Fibroblast of lung (primary cell): ENCODE measurements at regions not wholly inside any gene's neighbourhood (a gene's known extent, or its start where the extent isn't known, plus 50 kb on each side); places are given as distances from the start of the nearest gene placed in this dataset.

ENCODE experiments used
- DNase-seq, 2 donors: peaks; one replicate each; pipeline versions ENCODE4 v3.0.0 to v3.0.0-alpha.2; 2010; ENCODE audit warnings: low read depth in 2 of 2
- H2AFZ ChIP-seq: 2 replicates; pipeline ENCODE4 v1.5.1; 2012; ENCODE audit warnings: low read length, control low read depth, inconsistent platforms
- H3K27ac ChIP-seq: 2 replicates; pipeline ENCODE4 v1.5.1; 2011; ENCODE audit warnings: low read length, control low read depth; ENCODE audit not compliant: insufficient read depth
- H3K27me3 ChIP-seq: 2 replicates; pipeline ENCODE4 v1.5.1; 2011; ENCODE audit warnings: mild to moderate bottlenecking, low read length; ENCODE audit not compliant: control insufficient read depth, insufficient read depth
- H3K36me3 ChIP-seq: 2 replicates; pipeline ENCODE4 v1.5.1; 2011; ENCODE audit warnings: low read length; ENCODE audit not compliant: control insufficient read depth, insufficient read depth
- H3K4me1 ChIP-seq: 2 replicates; pipeline ENCODE4 v1.5.1; 2011; ENCODE audit warnings: low read length; ENCODE audit not compliant: control insufficient read depth, insufficient read depth; ENCODE audit errors: extremely low read depth
- H3K4me2 ChIP-seq: 2 replicates; pipeline ENCODE4 v1.5.1; 2011; ENCODE audit warnings: low read length, control low read depth; ENCODE audit not compliant: insufficient read depth; ENCODE audit errors: extremely low read depth
- H3K4me3 ChIP-seq, 4 experiments: fragments of 200-600 bp in 1 of 4; sonication (generic) in 1 of 4; replicated peaks in 1 of 4; 2 replicates each; pipeline ENCODE4 v1.5.1; 2011 to 2016; ENCODE audit warnings: low read length in 4 of 4, low read depth in 3 of 4, mild to moderate bottlenecking in 3 of 4, control low read depth in 2 of 4, inconsistent platforms in 1 of 4, mixed read lengths in 1 of 4; ENCODE audit not compliant: insufficient read depth in 1 of 4; ENCODE audit errors: control extremely low read depth in 1 of 4
- H3K79me2 ChIP-seq: 2 replicates; pipeline ENCODE4 v1.5.1; 2012; ENCODE audit warnings: mild to moderate bottlenecking, low read length, inconsistent platforms; ENCODE audit not compliant: control insufficient read depth, insufficient read depth
- H3K9ac ChIP-seq: 2 replicates; pipeline ENCODE4 v1.5.1; 2011; ENCODE audit warnings: mild to moderate bottlenecking, low read length, control low read depth; ENCODE audit not compliant: insufficient read depth
- H3K9me3 ChIP-seq: 2 replicates; pipeline ENCODE4 v1.5.1; 2012; ENCODE audit warnings: low read depth, low read length; ENCODE audit not compliant: control insufficient read depth, insufficient read depth
- H4K20me1 ChIP-seq: 2 replicates; pipeline ENCODE4 v1.5.1; 2011; ENCODE audit warnings: low read length; ENCODE audit not compliant: control insufficient read depth, insufficient read depth; ENCODE audit errors: extremely low read depth
- CTCF ChIP-seq, 2 donors: IDR thresholded peaks in 1 of 2; conservative IDR thresholded peaks in 1 of 2; 1 replicate in 1 of 2; 2 replicates in 1 of 2; pipeline ENCODE4 v1.5.1; 2011 to 2012; ENCODE audit warnings: low read length in 2 of 2, control low read depth in 1 of 2, inconsistent platforms in 1 of 2, low read depth in 1 of 2, mild to moderate bottlenecking in 1 of 2
- EZH2 ChIP-seq: IDR thresholded peaks from 2 replicates; pipeline ENCODE4 v1.5.1; 2012; ENCODE audit warnings: low read length, control low read depth, mild to moderate bottlenecking; ENCODE audit errors: missing control alignments

GRCh38 chr21:41066086-41066938 is 101.6 kb upstream of the BACE2 start:
- Histone ChIP-seq H3K9ac (no peak overlapping the region), H3K36me3 (no peaks in the 10 kb centered on the region), H3K4me3 (no peak overlapping the region), H3K9me3 (no peaks in the 10 kb centered on the region), H3K79me2 (no peaks in the 10 kb centered on the region), H2AFZ (no peak overlapping the region), H3K27ac (no peak overlapping the region), H4K20me1 (no peaks in the 10 kb centered on the region), H3K27me3 (no peaks in the 10 kb centered on the region), H3K4me2 (no peak overlapping the region), H3K4me1 (no peaks in the 10 kb centered on the region)
- TF ChIP-seq EZH2 (no peak), CTCF (conservative IDR thresholded peaks at IDR 0.05 in 1 of 2, IDR thresholded peaks at IDR 0.05 in 1 of 2; ENCODE audit: low read depth in 1 of 2, low read length in 2 of 2) (no peak)
- peak in 1 of 2 donors; percentile 33 for DNase-seq

- DNase-seq, result no peak
- no peak overlapping the region for H3K27ac ChIP-seq
- H3K36me3 ChIP-seq, result no peaks in the 10 kb centered on the region
- H2AFZ ChIP-seq, result no peak overlapping the region
- no peak overlapping the region for H3K9ac ChIP-seq
- H3K4me2 ChIP-seq, result no peak overlapping the region
- no peaks in the 10 kb centered on the region for H3K27me3 ChIP-seq
- TF ChIP-seq CTCF (conservative IDR thresholded peaks at IDR 0.05 in 1 of 2, IDR thresholded peaks at IDR 0.05 in 1 of 2; ENCODE audit: low read depth in 1 of 2, low read length in 2 of 2) (no peak), EZH2 (no peak)
- H3K79me2 ChIP-seq, result no peaks in the 10 kb centered on the region
- H3K4me3 ChIP-seq, result no peak overlapping the region
- H4K20me1 ChIP-seq, result no peaks in the 10 kb centered on the region
- no peaks in the 10 kb centered on the region for H3K9me3 ChIP-seq
- H3K4me1 ChIP-seq, result no peaks in the 10 kb centered on the region
These were observed 100.3 kb upstream of the BACE2 start for GRCh38 chr21:41067709-41068108.

- Histone ChIP-seq H3K27me3 (no peaks in the 10 kb centered on the region), H3K79me2 (no peaks in the 10 kb centered on the region), H3K4me3 (no peak overlapping the region), H3K27ac (no peak overlapping the region), H3K36me3 (no peaks in the 10 kb centered on the region), H3K9me3 (no peaks in the 10 kb centered on the region), H3K4me2 (no peak overlapping the region), H3K4me1 (no peaks in the 10 kb centered on the region), H3K9ac (no peak overlapping the region), H2AFZ (no peak overlapping the region), H4K20me1 (no peaks in the 10 kb centered on the region)
- no peak for TF ChIP-seq CTCF (conservative IDR thresholded peaks at IDR 0.05 in 1 of 2, IDR thresholded peaks at IDR 0.05 in 1 of 2; ENCODE audit: low read depth in 1 of 2, low read length in 2 of 2)
- no peak for TF ChIP-seq EZH2
- no peak for DNase-seq
These were observed 99.5 kb upstream of the BACE2 start for GRCh38 chr21:41068496-41068895.
